HEK293T (cell line): ENCODE measurements at regions not wholly inside any gene's neighbourhood (a gene's known extent, or its start where the extent isn't known, plus 50 kb on each side); places are given as distances from the start of the nearest gene placed in this dataset.

Experiments
- ARNT ChIP-seq: fragments of 450-650 bp; IDR thresholded peaks from 2 replicates; pipeline ENCODE4 v1.6.1; 2017; ENCODE audit warnings: mild to moderate bottlenecking
- CTBP1 ChIP-seq: fragments of 450-650 bp; IDR thresholded peaks from 2 replicates; pipeline ENCODE4 v1.6.1; 2016; ENCODE audit warnings: borderline replicate concordance
- HDGF ChIP-seq: fragments of 450-650 bp; IDR thresholded peaks from 2 replicates; pipeline ENCODE4 v1.6.1; 2017; ENCODE audit warnings: antibody characterized with exemption, borderline replicate concordance
- PKNOX1 ChIP-seq: fragments of 450-650 bp; IDR thresholded peaks from 2 replicates; pipeline ENCODE4 v1.6.1; 2016
- SP1 ChIP-seq: fragments of 450-650 bp; IDR thresholded peaks from 2 replicates; pipeline ENCODE4 v1.6.1; 2017
- TARDBP ChIP-seq: fragments of 450-650 bp; IDR thresholded peaks from 2 replicates; pipeline ENCODE4 v1.6.1; 2016

- TF ChIP-seq HDGF (no peak), CTBP1 (no peak), TARDBP (no peak), PKNOX1 (no peak), ARNT (no peak), SP1 (no peak)
Measured at GRCh38 chr13:106985481-106985880, 417.5 kb upstream of the ARGLU1 start.
